ENCODE measurements at regions not wholly inside any gene's neighbourhood (a gene's known extent, or its start where the extent isn't known, plus 50 kb on each side); places are given as distances from the start of the nearest gene placed in this dataset.

DNA sequence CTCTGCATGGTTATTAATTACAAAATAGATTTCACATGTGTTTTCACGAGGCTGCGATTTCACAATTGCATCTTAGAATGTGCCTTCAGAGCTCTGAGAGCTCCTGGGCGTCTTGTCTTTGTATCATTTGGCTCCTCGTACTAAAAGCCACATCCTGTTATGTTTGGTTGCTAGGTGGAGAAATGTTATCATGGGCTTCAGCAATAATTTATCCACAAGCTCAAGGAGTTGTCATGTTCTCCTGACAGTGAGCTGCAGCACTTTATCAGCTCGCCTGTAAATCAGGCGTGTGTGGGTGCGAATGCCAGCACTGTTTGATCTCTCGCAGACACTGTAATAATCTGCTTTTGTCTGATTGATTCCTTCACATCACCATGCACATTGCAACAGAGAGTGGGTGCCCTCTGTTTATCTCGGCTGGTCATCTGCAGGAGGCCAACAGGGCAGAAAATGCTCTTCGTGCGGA lies 218.6 kb upstream of the ZFP64 start:
- RAD21 ChIA-PET (ENCODE audit: low non-redundant PET in 1 of 2, low total read pairs in 2 of 2, uncharacterized antibody in 2 of 2, unreplicated experiment in 2 of 2), result no interaction called here
- ATAC-seq, result no peak

DNA sequence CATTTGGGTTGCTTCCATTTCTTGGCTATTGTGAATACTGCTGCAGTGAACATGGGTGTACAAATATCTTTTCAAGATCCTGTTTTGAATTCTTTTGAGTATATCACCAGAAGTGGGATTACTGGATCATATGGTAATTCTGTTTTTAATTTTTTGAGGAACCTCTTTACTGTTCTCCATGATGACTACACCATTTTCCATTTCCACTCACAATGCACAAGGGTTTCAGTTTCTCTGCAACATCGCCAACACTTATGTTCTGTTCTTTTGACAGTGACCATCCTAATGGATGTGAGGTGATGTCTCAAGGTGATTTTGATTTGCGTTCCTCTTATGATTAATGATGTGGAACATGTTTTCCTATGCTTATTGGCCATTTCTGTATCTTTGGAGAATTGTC lies 214.4 kb upstream of the ZFP64 start:
- CTCF ChIA-PET, result no interaction called here
- ATAC-seq (no peak), DNase-seq (ENCODE audit: low read depth, low spot score) (no peak)
- no peaks in the 10 kb centered on the region for H3K36me3 ChIP-seq (ENCODE audit: control insufficient read depth in 1 of 2, insufficient read depth in 2 of 2, low read length in 2 of 2)
- H3K79me2 ChIP-seq (ENCODE audit: insufficient read depth, low read length), result no peaks in the 10 kb centered on the region
- no peak overlapping the region for H3K4me3 ChIP-seq (replicated peaks in 1 of 2; ENCODE audit: low read depth in 1 of 2, low read length in 2 of 2)
- POLR2A ChIA-PET, result no interaction called here
- no peak overlapping the region for H3K9ac ChIP-seq (ENCODE audit: low read length)
- TF ChIP-seq ELF1 (IDR thresholded peaks at IDR 0.05; ENCODE audit: borderline replicate concordance, low read depth) (no peak), YY1 (IDR thresholded peaks at IDR 0.05; ENCODE audit: extremely low read depth, insufficient replicate concordance, low read depth, low read length) (no peak), JUND (IDR thresholded peaks at IDR 0.05) (no peak), SRF (IDR thresholded peaks at IDR 0.05; ENCODE audit: low read depth) (no peak), SIN3A (IDR thresholded peaks at IDR 0.05; ENCODE audit: low read depth) (no peak)
- H2AFZ ChIP-seq (ENCODE audit: low read depth, low read length, poor library complexity, severe bottlenecking), result no peak overlapping the region
- H3K27ac ChIP-seq (ENCODE audit: low read depth, low read length), result no peak overlapping the region
- H3K9me2 ChIP-seq (ENCODE audit: insufficient read depth), result no peaks in the 10 kb centered on the region
- BruUV-seq (replicated peaks), result no TSS peak
- no peak overlapping the region for H3K4me2 ChIP-seq (ENCODE audit: low read length)
- RAD21 ChIA-PET (ENCODE audit: low non-redundant PET in 1 of 2, low total read pairs in 2 of 2, uncharacterized antibody in 2 of 2, unreplicated experiment in 2 of 2), result no interaction called here
- H4K20me1 ChIP-seq (ENCODE audit: insufficient read depth), result no peaks in the 10 kb centered on the region
- intact Hi-C loops (cut with micrococcal nuclease), result no loop called here
- H3K9me3 ChIP-seq (ENCODE audit: control insufficient read depth in 1 of 2, insufficient read depth in 1 of 2, low read depth in 1 of 2, low read length in 2 of 2), result no peaks in the 10 kb centered on the region
- H3K4me1 ChIP-seq (ENCODE audit: control insufficient read depth in 1 of 2, insufficient read depth in 2 of 2, low read length in 2 of 2), result no peaks in the 10 kb centered on the region
- H3K27me3 ChIP-seq (ENCODE audit: insufficient read depth, low read length), result no peaks in the 10 kb centered on the region

More for the DNA sequence above, 218.6 kb upstream of the ZFP64 start:
- Histone ChIP-seq H3K36me3 (ENCODE audit: control insufficient read depth in 1 of 2, insufficient read depth in 2 of 2, low read length in 2 of 2) (no peaks in the 10 kb centered on the region), H3K27ac (ENCODE audit: low read depth, low read length) (no peak overlapping the region), H3K9me3 (ENCODE audit: control insufficient read depth in 1 of 2, insufficient read depth in 1 of 2, low read depth in 1 of 2, low read length in 2 of 2) (no peaks in the 10 kb centered on the region), H4K20me1 (ENCODE audit: insufficient read depth) (no peaks in the 10 kb centered on the region), H3K4me2 (ENCODE audit: low read length) (no peak overlapping the region), H3K79me2 (ENCODE audit: insufficient read depth, low read length) (no peaks in the 10 kb centered on the region), H2AFZ (ENCODE audit: low read depth, low read length, poor library complexity, severe bottlenecking) (no peak overlapping the region), H3K9ac (ENCODE audit: low read length) (no peak overlapping the region), H3K4me3 (replicated peaks in 1 of 2; ENCODE audit: low read depth in 1 of 2, low read length in 2 of 2) (no peak overlapping the region), H3K9me2 (ENCODE audit: insufficient read depth) (no peaks in the 10 kb centered on the region), H3K4me1 (ENCODE audit: control insufficient read depth in 1 of 2, insufficient read depth in 2 of 2, low read length in 2 of 2) (no peaks in the 10 kb centered on the region), H3K27me3 (ENCODE audit: insufficient read depth, low read length) (no peaks in the 10 kb centered on the region)
- CTCF ChIA-PET, result no interaction called here
- DNase-seq (ENCODE audit: low read depth, low spot score), result no peak
- BruUV-seq (replicated peaks), result no TSS peak
- intact Hi-C loops (cut with micrococcal nuclease), result no loop called here
- POLR2A ChIA-PET, result no interaction called here
- TF ChIP-seq, protein P1, sequence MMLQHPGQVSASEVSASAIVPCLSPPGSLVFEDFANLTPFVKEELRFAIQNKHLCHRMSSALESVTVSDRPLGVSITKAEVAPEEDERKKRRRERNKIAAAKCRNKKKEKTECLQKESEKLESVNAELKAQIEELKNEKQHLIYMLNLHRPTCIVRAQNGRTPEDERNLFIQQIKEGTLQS (IDR thresholded peaks at IDR 0.05), result no peak
- no peak for TF ChIP-seq ZFX (IDR thresholded peaks at IDR 0.05)
- TF ChIP-seq SP1 (IDR thresholded peaks at IDR 0.05; ENCODE audit: low read depth), result no peak
- no peak for TF ChIP-seq EGR1 (IDR thresholded peaks at IDR 0.05; ENCODE audit: low read depth)
- TF ChIP-seq TCF7L2 (IDR thresholded peaks at IDR 0.05; ENCODE audit: borderline replicate concordance, extremely low read depth, insufficient read depth, insufficient read length), result no peak
- TF ChIP-seq POLR2A (IDR thresholded peaks at IDR 0.05; ENCODE audit: borderline replicate concordance, extremely low read depth, insufficient read depth, insufficient read length), result no peak

Measured in HCT116 (cell line).